ENCODE measurements at regions not wholly inside any gene's neighbourhood (a gene's known extent, or its start where the extent isn't known, plus 50 kb on each side); places are given as distances from the start of the nearest gene placed in this dataset.
"Not testable (repeated sequence)": the region's sequence is repeated elsewhere in the genome, so short reads cannot be mapped to it uniquely, and the experiment has no call there.

DNA sequence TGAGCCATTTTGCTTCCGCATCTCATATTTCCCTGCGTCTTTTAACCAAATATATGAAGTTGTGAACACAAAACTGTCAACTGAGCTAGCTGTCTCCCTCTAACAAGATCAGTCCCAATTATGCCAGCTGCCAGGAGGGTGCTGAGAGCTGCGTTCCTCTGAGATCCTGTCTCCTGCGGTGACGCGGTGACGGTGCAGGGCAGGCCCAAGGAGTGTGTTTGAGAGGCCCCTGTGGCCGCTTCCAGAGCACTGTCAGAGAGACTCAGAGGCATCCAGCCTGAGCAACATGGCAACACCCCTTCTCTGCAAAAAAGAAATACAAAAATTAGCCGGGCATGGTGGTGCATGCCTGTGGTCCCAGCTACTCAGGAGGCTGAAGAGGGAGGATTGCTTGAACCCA lies 126.3 kb upstream of the FOXD4L5 start:
- no peaks in the 10 kb centered on the region for H3K36me3 Mint-ChIP-seq (ENCODE audit: insufficient read depth, unreplicated experiment)
- no peaks in the 10 kb centered on the region for H3K27me3 Mint-ChIP-seq (ENCODE audit: unreplicated experiment)
- peaks cover 12% of the 10 kb centered on the region for H3K9me3 Mint-ChIP-seq (ENCODE audit: low read depth, unreplicated experiment)
- intact Hi-C loops (cut with micrococcal nuclease; ENCODE audit: unreplicated experiment), result no loop called here
- no peaks in the 10 kb centered on the region for H3K4me1 Mint-ChIP-seq (ENCODE audit: low read depth, unreplicated experiment)
- no peak overlapping the region for H3K4me3 Mint-ChIP-seq (ENCODE audit: low read depth, unreplicated experiment)
- DNase-seq, result no peak
- BruUV-seq (replicated peaks), result no TSS peak
- TF ChIP-seq, protein P1, sequence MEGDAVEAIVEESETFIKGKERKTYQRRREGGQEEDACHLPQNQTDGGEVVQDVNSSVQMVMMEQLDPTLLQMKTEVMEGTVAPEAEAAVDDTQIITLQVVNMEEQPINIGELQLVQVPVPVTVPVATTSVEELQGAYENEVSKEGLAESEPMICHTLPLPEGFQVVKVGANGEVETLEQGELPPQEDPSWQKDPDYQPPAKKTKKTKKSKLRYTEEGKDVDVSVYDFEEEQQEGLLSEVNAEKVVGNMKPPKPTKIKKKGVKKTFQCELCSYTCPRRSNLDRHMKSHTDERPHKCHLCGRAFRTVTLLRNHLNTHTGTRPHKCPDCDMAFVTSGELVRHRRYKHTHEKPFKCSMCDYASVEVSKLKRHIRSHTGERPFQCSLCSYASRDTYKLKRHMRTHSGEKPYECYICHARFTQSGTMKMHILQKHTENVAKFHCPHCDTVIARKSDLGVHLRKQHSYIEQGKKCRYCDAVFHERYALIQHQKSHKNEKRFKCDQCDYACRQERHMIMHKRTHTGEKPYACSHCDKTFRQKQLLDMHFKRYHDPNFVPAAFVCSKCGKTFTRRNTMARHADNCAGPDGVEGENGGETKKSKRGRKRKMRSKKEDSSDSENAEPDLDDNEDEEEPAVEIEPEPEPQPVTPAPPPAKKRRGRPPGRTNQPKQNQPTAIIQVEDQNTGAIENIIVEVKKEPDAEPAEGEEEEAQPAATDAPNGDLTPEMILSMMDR (IDR thresholded peaks at IDR 0.05; ENCODE audit: unreplicated experiment), result no peak
- H3K27ac Mint-ChIP-seq (ENCODE audit: unreplicated experiment), result no peak overlapping the region
- CTCF ChIA-PET, result no interaction called here

GRCh38 chr9:65410926-65411325 lies 125.9 kb upstream of the FOXD4L5 start:
- H3K4me1 Mint-ChIP-seq (ENCODE audit: low read depth, unreplicated experiment), result no peaks in the 10 kb centered on the region

DNA sequence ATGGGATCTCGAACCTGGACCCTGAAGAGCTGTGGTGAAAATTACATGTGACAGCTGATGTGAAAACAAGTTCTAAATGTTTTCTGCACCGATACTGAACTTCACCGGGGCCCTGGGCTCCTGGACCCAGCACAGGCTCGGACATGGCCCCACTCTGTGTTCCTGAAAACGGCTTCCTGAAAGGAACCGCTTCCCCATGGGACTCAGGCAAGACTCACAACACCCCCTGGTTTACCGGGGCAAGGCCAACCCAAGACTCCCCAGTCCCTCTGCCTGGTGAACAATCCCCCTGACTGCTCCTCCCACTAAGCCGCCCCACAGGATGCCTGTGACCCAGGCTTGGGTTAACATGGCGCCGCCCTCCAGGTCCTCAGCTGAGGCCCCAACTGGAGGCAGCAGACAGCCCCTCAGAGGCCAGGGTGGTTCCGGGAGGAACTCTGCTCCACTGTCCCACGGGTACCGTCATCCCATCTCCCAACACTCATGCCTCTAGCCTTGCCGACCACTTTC lies 124.5 kb upstream of the FOXD4L5 start:
- CTCF ChIA-PET, result no interaction called here
- no peak for DNase-seq
- no peaks in the 10 kb centered on the region for H3K27me3 Mint-ChIP-seq (ENCODE audit: unreplicated experiment)
- no peaks in the 10 kb centered on the region for H3K36me3 Mint-ChIP-seq (ENCODE audit: insufficient read depth, unreplicated experiment)
- no TSS peak for BruUV-seq (replicated peaks)
- TF ChIP-seq, protein P1 (IDR thresholded peaks at IDR 0.05; ENCODE audit: unreplicated experiment), result no peak
- no peak overlapping the region for H3K4me3 Mint-ChIP-seq (ENCODE audit: low read depth, unreplicated experiment)
- intact Hi-C loops (cut with micrococcal nuclease; ENCODE audit: unreplicated experiment), result no loop called here
- H3K4me1 Mint-ChIP-seq (ENCODE audit: low read depth, unreplicated experiment), result no peaks in the 10 kb centered on the region
- H3K27ac Mint-ChIP-seq (ENCODE audit: unreplicated experiment), result no peak overlapping the region
- H3K9me3 Mint-ChIP-seq (ENCODE audit: low read depth, unreplicated experiment), result peaks cover 10% of the 10 kb centered on the region

More at GRCh38 chr9:65410926-65411325, 125.9 kb upstream of the FOXD4L5 start:
- Mint-ChIP-seq H3K27ac (ENCODE audit: unreplicated experiment) (no peak overlapping the region), H3K4me3 (ENCODE audit: low read depth, unreplicated experiment) (no peak overlapping the region), H3K27me3 (ENCODE audit: unreplicated experiment) (no peaks in the 10 kb centered on the region), H3K9me3 (ENCODE audit: low read depth, unreplicated experiment) (peaks cover 12% of the 10 kb centered on the region), H3K36me3 (ENCODE audit: insufficient read depth, unreplicated experiment) (no peaks in the 10 kb centered on the region)
- intact Hi-C loops (cut with micrococcal nuclease; ENCODE audit: unreplicated experiment), result no loop called here
- TF ChIP-seq, protein P1 (IDR thresholded peaks at IDR 0.05; ENCODE audit: unreplicated experiment), result no peak
- no peak for DNase-seq
- BruUV-seq (replicated peaks), result no TSS peak
- CTCF ChIA-PET, result no interaction called here

DNA sequence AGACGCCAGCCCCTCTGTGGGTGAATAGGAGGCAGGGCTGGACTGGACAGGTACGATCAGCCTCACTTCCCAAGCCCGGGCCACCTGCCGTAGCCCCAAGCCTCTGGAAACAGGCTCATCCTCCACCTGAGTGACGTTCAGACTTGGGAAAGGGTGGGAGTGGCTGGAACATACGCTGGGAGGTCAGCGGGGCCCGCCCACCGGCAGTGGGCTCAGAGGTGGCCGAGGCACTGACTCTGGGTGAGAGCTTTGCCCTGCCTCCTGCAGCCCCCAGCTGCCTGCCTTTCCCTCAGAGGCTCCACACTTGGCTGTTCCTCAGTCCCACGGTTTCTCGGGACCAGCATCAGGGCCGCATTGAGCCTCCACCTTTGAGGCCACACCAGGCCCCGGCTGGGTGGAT lies 123.8 kb upstream of the FOXD4L5 start:
- BruUV-seq (replicated peaks); H3K4me3 Mint-ChIP-seq (ENCODE audit: low read depth, unreplicated experiment); H3K36me3 Mint-ChIP-seq (ENCODE audit: insufficient read depth, unreplicated experiment); H3K4me1 Mint-ChIP-seq (ENCODE audit: low read depth, unreplicated experiment); H3K27ac Mint-ChIP-seq (ENCODE audit: unreplicated experiment); H3K27me3 Mint-ChIP-seq (ENCODE audit: unreplicated experiment); H3K9me3 Mint-ChIP-seq (ENCODE audit: low read depth, unreplicated experiment); CTCF ChIA-PET; DNase-seq; intact Hi-C loops (cut with micrococcal nuclease; ENCODE audit: unreplicated experiment): not testable (repeated sequence)

DNA sequence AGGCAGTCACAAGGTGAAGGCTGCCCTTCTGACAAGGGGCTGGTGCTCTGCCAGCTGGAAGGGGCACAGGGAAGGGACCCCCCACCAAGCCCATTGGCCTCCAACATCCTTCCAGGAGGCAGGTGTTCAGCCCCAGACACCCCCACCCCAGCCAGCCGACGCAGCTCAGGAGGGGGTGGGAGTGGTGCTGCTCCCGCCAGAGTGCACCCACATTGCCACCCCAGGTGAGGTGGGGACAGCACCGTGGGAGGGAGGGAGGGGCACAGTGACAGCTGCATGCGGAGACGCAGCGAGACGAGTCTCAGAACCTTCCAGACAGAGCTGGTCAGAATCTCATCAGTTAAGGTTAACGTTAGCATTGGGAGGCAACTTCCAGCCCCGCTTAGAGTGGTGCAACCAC lies 121.6 kb upstream of the FOXD4L5 start:
- H3K4me3 Mint-ChIP-seq (ENCODE audit: low read depth, unreplicated experiment); BruUV-seq (replicated peaks); H3K36me3 Mint-ChIP-seq (ENCODE audit: insufficient read depth, unreplicated experiment): not testable (repeated sequence)

DNA sequence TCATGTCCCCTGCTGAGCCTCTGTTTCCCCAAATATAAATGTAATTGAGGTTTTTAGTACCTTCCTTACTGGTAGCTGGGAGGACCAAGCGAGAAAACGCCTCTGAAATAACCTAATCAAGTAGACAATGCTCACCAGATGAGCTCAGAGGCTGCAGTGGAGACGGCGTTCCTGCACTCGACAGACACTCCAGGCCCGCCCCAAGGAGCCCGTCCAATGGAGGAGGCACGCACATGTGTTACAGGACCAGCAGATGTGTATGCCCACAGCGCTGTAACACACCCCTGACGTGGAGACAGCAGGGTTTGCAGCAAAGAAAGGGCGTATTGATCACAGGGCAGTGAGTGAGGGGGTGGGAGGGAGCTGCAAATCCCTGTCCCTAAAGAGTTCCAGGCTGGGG lies 120.8 kb upstream of the FOXD4L5 start:
- H3K4me1 Mint-ChIP-seq (ENCODE audit: low read depth, unreplicated experiment); H3K27ac Mint-ChIP-seq (ENCODE audit: unreplicated experiment); H3K9me3 Mint-ChIP-seq (ENCODE audit: low read depth, unreplicated experiment); DNase-seq; BruUV-seq (replicated peaks); intact Hi-C loops (cut with micrococcal nuclease; ENCODE audit: unreplicated experiment); H3K36me3 Mint-ChIP-seq (ENCODE audit: insufficient read depth, unreplicated experiment); H3K27me3 Mint-ChIP-seq (ENCODE audit: unreplicated experiment); CTCF ChIA-PET; H3K4me3 Mint-ChIP-seq (ENCODE audit: low read depth, unreplicated experiment): not testable (repeated sequence)

More for the DNA sequence above, 121.6 kb upstream of the FOXD4L5 start:
- intact Hi-C loops (cut with micrococcal nuclease; ENCODE audit: unreplicated experiment); DNase-seq; H3K4me1 Mint-ChIP-seq (ENCODE audit: low read depth, unreplicated experiment); H3K9me3 Mint-ChIP-seq (ENCODE audit: low read depth, unreplicated experiment); H3K27ac Mint-ChIP-seq (ENCODE audit: unreplicated experiment); CTCF ChIA-PET; H3K27me3 Mint-ChIP-seq (ENCODE audit: unreplicated experiment): not testable (repeated sequence)

All from Calu3 (cell line).